ENCODE measurements at regions not wholly inside any gene's neighbourhood (a gene's known extent, or its start where the extent isn't known, plus 50 kb on each side); places are given as distances from the start of the nearest gene placed in this dataset.

DNA sequence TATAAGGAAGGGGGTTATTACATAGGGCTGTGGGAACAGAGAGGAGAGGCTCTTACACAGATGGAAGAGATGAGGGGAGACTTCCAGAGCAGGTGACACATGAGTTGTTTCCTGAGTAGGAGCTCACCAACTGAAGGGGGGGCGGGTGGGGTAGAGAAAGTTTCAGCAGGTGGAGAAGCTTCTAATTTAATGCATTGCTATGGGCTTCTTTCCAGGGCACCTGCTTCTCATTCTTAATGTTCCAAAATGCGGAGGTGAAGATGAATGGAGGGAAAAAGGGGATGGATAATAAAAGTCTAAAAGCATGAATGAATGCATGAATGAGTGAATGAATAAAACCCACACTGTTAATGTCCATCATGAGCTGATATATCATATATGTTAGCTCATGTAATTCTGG is 439.0 kb upstream of the CCL2 start:
- no peak for TF ChIP-seq POLR2A (IDR thresholded peaks at IDR 0.05)
- TF ChIP-seq, protein P1, sequence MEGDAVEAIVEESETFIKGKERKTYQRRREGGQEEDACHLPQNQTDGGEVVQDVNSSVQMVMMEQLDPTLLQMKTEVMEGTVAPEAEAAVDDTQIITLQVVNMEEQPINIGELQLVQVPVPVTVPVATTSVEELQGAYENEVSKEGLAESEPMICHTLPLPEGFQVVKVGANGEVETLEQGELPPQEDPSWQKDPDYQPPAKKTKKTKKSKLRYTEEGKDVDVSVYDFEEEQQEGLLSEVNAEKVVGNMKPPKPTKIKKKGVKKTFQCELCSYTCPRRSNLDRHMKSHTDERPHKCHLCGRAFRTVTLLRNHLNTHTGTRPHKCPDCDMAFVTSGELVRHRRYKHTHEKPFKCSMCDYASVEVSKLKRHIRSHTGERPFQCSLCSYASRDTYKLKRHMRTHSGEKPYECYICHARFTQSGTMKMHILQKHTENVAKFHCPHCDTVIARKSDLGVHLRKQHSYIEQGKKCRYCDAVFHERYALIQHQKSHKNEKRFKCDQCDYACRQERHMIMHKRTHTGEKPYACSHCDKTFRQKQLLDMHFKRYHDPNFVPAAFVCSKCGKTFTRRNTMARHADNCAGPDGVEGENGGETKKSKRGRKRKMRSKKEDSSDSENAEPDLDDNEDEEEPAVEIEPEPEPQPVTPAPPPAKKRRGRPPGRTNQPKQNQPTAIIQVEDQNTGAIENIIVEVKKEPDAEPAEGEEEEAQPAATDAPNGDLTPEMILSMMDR (IDR thresholded peaks at IDR 0.05), result no peak

Measured in esophagus squamous epithelium (tissue), 4 donors.